Epidermal melanocyte (primary cell): ENCODE measurements at regions not wholly inside any gene's neighbourhood (a gene's known extent, or its start where the extent isn't known, plus 50 kb on each side); places are given as distances from the start of the nearest gene placed in this dataset.
"Not testable (repeated sequence)": the region's sequence is repeated elsewhere in the genome, so short reads cannot be mapped to it uniquely, and the experiment has no call there.

Experiments used
- DNase-seq: peaks from one replicate; pipeline ENCODE4 v3.0.0; 2011; ENCODE audit warnings: low spot score; ENCODE audit not compliant: insufficient read length

DNA sequence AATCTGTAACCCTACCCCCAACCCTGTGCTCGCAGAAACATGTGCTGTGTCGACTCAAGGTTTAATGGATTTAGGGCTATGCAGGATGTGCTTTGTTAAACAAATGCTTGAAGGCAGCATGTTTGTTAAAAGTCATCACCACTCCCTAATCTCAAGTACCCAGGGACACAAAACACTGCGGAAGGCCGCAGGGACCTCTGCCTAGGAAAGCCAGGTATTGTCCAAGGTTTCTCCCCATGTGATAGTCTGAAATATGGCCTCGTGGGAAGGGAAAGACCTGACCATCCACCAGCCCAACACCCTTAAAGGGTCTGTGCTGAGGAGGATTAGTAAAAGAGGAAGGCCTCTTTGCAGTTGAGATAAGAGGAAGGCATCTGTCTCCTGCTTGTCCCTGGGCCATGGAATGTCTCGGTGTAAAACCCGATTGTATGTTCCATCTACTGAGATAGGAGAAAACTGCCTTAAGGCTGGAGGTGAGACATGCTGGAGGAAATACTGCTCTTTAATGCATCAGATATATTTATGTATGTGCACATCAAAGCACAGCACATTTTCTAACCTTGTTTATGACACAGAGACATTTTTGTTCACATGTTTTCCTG lies 94.4 kb downstream of the LSM3 start:
- DNase-seq = not testable (repeated sequence)

DNA sequence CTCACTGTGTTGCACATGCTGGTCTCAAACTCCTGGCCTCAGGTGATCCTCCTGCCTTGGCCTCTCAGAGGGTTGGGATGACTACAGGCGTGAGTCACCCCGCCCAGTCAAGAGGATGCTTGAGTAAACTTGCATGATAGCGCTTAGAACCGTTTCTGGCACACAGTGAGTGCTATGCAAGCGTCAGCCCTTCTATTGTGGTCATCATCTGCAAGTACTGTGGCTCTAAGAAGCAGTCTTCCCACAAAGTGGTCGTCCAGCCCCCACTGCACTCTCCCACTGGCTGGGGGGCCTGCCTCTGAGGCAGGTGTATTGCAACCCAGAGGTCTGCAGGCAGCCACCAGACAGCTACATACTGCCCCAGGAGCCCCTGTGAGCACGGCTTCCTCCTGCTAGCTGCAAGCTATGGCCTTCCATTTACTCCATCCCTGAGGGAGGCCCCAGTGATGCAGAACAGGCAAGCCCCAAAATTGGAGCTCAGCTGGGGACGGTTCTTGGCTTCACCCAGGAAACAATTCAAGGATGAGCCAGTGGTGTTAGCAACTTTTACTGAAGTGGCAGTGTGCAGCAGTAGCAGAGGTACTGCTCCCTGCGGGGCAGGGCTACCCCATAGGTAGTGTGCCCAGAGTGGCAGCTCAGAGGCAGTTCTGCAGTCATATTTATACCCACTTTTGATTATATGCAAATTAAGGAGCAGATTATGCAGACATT lies 95.4 kb downstream of the LSM3 start:
- DNase-seq = no peak

GRCh38 chr3:14274612-14274936 lies 96.0 kb downstream of the LSM3 start:
- DNase-seq = no peak

DNA sequence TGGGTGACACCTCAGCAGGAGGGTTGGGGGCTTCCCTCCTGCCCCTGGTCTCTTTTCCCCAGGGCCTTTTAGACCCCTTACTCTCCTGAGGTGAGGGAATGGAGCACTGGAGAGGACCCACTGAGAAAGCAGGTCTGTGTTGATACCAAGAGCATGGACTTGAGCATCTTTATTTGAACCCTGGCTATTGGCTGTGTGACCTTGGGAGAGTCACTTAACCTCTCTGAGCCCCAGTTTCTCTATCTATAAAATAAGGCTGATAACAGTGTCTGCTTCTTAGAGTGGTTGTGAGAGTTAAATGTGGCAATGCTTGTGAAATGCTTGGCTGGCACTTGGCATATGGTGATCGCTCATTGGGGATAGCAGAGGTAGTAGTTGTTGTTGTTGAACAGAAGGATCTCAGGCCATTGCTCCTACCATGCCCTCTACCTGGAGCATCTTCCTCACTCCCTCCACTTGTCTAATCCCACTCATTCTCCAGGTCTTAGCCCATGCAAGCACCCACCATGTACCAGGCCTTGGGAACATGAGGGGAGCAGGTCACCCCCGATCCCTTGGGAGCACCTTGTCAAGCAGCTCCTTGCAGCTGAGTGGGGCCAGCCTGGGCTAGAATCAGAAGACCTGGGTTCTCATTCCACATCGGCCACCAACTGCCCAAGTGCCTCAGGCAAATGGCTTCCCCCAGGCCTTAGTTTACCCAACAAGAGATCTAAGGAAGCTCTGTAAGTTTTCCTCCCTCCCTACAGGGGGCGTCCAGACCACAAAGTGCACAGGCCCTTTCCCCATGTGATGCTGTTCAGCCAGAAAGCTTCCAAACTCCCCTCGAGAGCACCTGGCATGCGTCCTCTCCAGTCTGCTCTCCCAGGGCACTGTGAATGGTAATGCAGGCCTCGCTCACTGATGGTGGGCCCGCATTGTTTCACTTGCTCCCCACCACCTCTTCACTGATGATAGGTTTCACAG lies 96.7 kb downstream of the LSM3 start:
- DNase-seq = no peak

DNA sequence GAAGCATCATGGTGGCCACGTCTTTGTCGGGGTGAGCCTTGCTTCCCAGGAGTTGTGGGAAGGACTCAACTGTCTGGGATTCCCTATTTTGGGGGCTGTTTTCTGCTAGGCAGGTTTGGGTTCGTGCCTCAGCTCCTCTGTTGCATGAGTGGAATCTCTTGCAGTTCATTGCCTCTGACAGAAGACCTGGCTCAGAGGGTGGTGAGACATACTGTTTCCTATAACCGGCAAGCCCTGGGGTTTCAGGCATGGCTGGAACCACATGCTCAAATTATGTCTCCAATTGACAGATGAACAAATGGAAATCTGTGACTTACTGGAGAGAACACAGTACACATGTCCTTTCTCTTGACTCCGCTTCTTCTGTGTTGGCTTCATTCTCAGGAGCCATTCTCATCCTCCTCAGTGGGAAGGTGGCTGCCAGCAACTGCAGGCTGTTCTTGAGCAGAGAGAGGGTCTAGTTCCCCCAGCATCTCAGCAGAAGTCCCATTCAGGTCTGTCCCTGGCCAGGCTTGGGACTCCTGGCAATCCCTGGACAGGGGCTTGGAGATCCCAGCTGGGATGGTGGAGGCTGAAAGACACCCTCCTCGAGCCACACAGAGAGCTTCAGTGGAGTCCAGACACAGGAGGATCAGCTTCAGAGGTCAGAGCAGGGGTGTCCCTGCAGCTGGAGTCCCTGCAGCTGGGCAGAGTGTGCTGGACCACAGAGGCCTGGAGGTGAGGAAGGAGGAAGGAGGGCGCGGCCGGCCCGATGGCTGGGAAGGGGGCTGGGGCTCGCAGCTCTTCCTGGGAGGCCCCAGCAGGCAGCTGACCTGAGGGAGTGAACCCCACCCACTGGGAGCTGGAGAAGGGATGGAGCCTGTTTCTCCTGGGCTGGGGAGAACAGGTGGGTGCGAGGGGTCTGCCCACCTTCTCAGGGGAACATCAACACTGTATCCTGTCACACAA lies 97.6 kb downstream of the LSM3 start:
- no peak for DNase-seq

DNA sequence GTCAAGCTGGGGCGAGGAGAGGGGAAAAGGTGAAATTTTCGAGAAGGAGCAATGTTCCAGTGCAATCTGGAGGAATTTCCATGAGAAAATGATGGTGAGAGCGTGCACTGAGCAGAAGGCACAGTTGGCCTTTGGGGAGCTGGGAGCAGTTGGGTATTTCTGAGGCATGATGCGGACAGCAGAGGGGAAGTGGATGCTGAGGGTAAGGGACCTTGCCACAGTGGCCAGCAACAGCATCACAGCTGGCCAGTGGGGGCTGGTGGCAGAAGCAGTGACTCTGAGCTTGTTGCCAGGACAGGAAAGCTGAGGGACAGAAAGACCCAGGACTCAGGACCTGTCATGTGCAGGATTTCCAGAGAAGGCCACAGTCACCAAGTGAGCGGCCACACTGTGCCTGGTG lies 98.9 kb downstream of the LSM3 start:
- DNase-seq = no peak

- no peak for DNase-seq
These were observed 99.7 kb downstream of the LSM3 start for GRCh38 chr3:14278265-14278798.

GRCh38 chr3:14278799-14279625 lies 100.4 kb downstream of the LSM3 start:
- no peak for DNase-seq

GRCh38 chr3:14279626-14280061 lies 101.0 kb downstream of the LSM3 start:
- no peak for DNase-seq

DNA sequence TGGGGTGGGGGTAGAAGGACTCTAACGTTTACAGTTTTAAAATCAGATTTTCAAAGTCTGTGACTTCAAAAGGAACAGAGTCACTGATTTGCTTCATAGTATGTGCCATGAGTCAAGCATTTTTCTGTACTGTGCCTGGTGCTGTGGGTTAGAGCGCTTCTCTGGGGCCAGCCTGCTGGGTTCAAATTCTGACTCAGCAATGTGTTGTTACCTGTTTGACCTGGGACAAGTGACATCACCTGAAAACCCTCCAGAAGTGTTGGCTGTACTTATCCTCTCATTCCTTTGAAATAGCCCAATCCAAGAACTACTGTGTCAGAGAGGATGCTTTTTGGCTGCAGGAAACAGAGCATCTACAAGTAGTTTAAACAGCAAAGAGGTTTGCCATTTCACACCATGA lies 101.7 kb downstream of the LSM3 start:
- DNase-seq = no peak

- no peak for DNase-seq
These were observed 102.4 kb downstream of the LSM3 start for GRCh38 chr3:14281053-14281452.

DNA sequence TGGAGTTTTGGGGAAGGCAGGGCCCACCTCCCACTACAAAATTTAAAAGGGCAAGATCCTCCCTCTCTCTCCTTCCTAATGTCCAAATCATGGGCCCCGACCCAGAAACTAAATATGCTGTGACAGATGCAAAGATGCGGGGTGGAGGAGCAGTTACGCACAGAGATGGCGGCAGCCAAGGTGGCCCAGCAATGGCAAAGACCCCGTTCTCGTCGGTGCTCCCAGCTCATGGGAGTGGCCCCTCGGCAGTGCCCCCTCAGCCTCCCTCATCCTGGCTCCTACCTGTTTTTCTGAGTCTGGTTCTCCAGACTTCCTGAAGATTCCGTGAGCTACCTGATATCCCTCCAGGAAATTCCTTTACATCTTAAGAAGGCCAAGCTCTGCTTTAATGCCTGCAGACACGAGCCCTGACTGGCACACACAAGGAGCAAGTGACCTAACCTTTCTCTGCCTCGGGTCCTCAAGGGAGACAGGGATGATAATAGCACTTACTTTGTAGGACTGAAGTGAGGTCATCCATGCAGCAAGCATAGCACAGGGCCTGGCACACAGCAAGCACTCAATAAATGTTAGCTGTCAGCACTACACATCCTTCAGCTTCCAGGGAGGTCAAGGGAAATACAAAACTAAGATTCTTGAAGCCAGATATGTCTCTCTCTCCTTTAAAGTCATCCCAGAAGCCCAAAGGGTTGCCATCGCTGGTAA lies 103.5 kb downstream of the LSM3 start:
- no peak for DNase-seq

- DNase-seq = no peak
These were observed 104.1 kb downstream of the LSM3 start for GRCh38 chr3:14282706-14283075.

GRCh38 chr3:14283092-14283812 lies 104.6 kb downstream of the LSM3 start:
- no peak for DNase-seq

DNA sequence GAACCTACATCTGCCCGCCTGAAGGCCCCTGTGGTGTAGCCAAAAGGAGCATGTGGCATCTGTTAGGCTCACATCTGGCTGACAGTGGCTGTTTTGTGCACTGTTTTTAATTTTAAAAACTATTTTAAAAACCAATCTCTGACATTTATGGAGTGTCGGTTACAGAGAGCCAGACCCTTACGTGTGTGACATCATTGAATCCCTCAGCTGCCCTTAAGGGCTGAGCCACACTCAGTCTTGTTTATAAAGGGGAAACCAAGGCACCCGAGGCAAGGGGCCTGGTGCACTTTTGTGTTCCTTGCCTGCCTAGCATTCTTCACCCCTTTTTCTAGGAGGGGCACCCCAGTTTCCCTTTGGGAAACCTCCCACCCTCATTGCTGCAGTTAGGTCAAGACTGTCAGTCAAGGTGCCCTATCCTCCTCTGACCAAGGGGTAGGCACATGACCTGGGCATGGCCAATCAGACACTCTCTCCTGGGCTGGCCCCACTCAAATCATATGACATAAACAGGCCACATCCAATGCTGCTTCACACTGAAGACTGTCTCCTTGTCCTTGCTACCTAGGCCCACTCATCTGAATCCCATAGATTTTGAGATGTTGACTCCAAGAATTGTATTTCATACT lies 105.3 kb downstream of the LSM3 start:
- DNase-seq = peak; percentile 64

DNA sequence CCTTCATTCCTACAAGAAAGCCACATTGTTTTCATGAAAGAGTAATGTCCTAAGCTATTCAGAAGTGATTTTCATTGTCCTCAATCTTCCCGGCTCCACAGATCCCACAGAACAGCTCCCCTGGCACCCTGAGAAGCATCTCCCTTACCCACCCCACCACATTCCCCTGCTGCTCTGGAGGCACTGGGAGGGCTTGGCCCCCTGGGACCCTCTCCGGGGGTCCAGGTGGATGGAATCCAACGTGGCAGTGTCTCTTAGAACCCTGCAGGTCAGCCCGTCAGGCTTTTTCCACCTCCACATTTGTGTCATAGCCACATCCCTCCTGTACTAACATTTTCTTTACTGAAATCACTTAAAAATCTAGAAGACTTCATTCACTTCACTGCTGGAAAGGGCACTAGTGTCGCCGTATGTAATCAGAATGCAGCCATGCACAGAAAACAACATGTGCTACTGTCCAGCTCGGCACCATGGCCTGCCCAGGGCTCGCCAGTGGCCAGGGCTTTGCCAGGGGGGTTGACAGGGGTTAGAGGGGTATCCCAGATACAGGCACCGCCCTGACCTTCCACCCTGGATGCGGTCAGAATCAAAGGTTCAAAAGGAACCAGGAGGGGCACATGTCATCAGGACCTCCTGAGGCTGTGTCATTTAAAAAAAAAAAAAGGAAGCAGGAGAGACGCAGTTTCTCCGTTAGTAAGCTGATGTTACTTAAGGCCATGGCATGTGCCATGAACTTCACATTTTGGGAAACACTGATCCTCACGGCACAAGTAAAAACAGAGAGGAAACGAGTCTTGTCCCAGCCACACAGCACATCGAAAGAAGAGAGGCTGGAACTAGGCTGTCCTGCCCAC lies 106.3 kb downstream of the LSM3 start:
- DNase-seq = no peak

DNA sequence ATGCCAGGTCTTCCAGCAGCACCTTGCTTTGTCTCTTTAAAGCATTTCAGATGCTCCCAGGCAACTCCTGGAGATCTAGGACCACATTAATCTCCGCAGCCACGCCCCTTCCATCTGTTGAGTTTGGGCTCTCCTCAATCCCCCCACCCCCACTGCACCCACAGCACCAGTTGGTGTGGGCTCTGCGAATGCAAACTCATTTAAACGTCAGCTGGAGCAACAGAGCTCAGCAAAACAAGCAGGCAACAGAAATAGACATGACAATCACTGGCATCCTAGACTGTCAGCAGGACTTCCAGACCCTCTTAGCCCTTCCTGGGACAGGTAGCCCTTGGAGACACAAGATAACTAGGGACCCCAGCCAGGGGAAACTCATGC lies 106.9 kb downstream of the LSM3 start:
- DNase-seq = no peak
